ENCODE measurements at regions not wholly inside any gene's neighbourhood (a gene's known extent, or its start where the extent isn't known, plus 50 kb on each side); places are given as distances from the start of the nearest gene placed in this dataset.
"Not testable (repeated sequence)": the region's sequence is repeated elsewhere in the genome, so short reads cannot be mapped to it uniquely, and the experiment has no call there.

- DNase-seq (ENCODE audit: low spot score) = no peak
Observed at GRCh38 chr2:187206071-187206470, 242.0 kb downstream of the CALCRL start.

- no peak for DNase-seq (ENCODE audit: low spot score)
Observed at GRCh38 chr2:187198136-187198535, 249.9 kb downstream of the CALCRL start.

GRCh38 chr2:187194049-187194448 lies 254.0 kb downstream of the CALCRL start:
- DNase-seq (ENCODE audit: low spot score) = no peak

- DNase-seq (ENCODE audit: low spot score) = no peak
Observed at GRCh38 chr2:187188783-187189631, 259.0 kb downstream of the CALCRL start.

- DNase-seq (ENCODE audit: low spot score) = no peak
Observed at GRCh38 chr2:187187519-187187918, 260.5 kb downstream of the CALCRL start.

GRCh38 chr2:187180529-187180928 lies 267.5 kb downstream of the CALCRL start:
- no peak for DNase-seq (ENCODE audit: low spot score)

- not testable (repeated sequence) for DNase-seq (ENCODE audit: low spot score)
Observed at GRCh38 chr2:187178876-187179275, 269.2 kb downstream of the CALCRL start.

- no peak for DNase-seq (ENCODE audit: low spot score)
Observed at GRCh38 chr2:187177253-187177652, 270.8 kb downstream of the CALCRL start.

- no peak for DNase-seq (ENCODE audit: low spot score)
Observed at GRCh38 chr2:187174582-187174981, 273.5 kb downstream of the CALCRL start.

- no peak for DNase-seq (ENCODE audit: low spot score)
Observed at GRCh38 chr2:187171318-187171717, 276.7 kb downstream of the CALCRL start.

GRCh38 chr2:187169864-187170263 lies 278.2 kb downstream of the CALCRL start:
- no peak for DNase-seq (ENCODE audit: low spot score)

GRCh38 chr2:187168720-187169713 lies 279.0 kb downstream of the CALCRL start:
- no peak for DNase-seq (ENCODE audit: low spot score)

- no peak for DNase-seq (ENCODE audit: low spot score)
Observed at GRCh38 chr2:187167491-187167890, 280.6 kb downstream of the CALCRL start.

- no peak for DNase-seq (ENCODE audit: low spot score)
Observed at GRCh38 chr2:187165936-187166610, 282.0 kb downstream of the CALCRL start.

GRCh38 chr2:187158452-187158851 lies 289.6 kb downstream of the CALCRL start:
- no peak for DNase-seq (ENCODE audit: low spot score)

GRCh38 chr2:187157046-187157445 lies 291.0 kb downstream of the CALCRL start:
- no peak for DNase-seq (ENCODE audit: low spot score)

- no peak for DNase-seq (ENCODE audit: low spot score)
Observed at GRCh38 chr2:187155476-187155875, 292.6 kb downstream of the CALCRL start.

- DNase-seq (ENCODE audit: low spot score) = no peak
Observed at GRCh38 chr2:187150670-187151069, 297.4 kb downstream of the CALCRL start.

GRCh38 chr2:187148059-187148714 lies 299.2 kb upstream of the ZSWIM2 start:
- no peak for DNase-seq (ENCODE audit: low spot score)

- DNase-seq (ENCODE audit: low spot score) = no peak
Observed at GRCh38 chr2:187143537-187143936, 294.6 kb upstream of the ZSWIM2 start.

- DNase-seq (ENCODE audit: low spot score) = no peak
Observed at GRCh38 chr2:187139469-187139868, 290.5 kb upstream of the ZSWIM2 start.

- DNase-seq (ENCODE audit: low spot score) = no peak
Observed at GRCh38 chr2:187138265-187138664, 289.3 kb upstream of the ZSWIM2 start.
